ENCODE measurements at regions not wholly inside any gene's neighbourhood (a gene's known extent, or its start where the extent isn't known, plus 50 kb on each side); places are given as distances from the start of the nearest gene placed in this dataset.
"Not testable (repeated sequence)": the region's sequence is repeated elsewhere in the genome, so short reads cannot be mapped to it uniquely, and the experiment has no call there.

DNA sequence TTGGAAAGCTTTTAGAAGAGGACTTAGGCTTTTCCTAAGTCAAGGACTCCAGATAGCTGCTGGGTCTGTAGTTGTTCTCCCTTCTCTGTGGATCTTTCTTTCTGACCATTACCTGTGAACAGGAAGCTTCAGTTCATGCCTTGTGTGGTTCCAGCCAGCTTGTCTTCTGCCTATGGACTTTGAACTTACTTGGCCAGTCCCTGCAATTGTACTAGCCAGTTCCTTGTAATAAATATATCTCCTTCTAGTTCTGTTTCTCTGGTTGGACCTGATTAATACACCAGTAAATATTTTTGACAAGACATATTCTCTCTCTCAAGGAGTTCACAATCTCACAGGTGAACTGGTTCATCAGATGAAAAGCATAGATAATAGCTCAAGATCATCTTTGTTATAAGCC is 341.3 kb upstream of the DPPA4 start:
- no peak for DNase-seq

GRCh38 chr3:109679664-109680063 is 342.3 kb upstream of the DPPA4 start:
- no peak for DNase-seq

DNA sequence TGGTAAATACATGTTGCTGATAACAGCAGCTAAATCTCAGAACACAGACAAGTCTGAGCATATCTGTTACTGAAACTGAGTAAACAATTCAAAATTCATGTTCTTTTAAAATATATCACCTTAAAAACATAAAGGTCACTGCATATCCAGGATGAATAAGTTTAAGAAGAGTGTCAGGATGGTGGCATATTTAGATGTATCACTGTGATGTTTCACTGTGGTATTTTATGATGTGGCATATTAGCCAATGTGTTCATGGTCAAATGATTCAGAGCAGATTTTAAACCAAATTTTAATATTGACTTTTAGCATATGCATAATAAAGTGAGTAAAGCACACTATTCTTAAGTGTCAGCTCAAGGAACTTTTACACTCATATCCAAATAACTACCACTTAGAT is 346.4 kb upstream of the DPPA4 start:
- no peak for DNase-seq

- no peak for DNase-seq
Measured at GRCh38 chr3:109685084-109686079, 348.0 kb upstream of the DPPA4 start.

DNA sequence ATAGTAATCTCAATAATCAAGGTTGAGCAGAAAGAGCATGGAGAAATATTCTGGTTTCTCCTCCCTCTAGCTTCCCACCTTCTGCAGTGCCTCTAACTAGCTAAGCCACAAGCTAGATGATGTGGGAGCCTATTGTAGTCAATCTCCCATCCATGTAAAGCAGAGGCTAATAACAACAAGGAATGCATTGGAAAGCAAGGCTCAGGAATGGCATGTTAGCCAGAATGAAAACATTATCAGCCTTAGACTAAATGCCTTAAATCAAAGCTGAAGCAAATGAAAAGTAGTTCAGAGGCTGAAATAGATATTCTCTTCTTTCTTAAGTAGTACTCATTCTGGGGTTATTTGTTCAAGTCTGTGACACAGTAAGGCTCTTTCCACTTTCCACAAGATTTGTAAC is 350.3 kb upstream of the DPPA4 start:
- no peak for DNase-seq

GRCh38 chr3:109696932-109697331 is 359.6 kb upstream of the DPPA4 start:
- no peak for DNase-seq

DNA sequence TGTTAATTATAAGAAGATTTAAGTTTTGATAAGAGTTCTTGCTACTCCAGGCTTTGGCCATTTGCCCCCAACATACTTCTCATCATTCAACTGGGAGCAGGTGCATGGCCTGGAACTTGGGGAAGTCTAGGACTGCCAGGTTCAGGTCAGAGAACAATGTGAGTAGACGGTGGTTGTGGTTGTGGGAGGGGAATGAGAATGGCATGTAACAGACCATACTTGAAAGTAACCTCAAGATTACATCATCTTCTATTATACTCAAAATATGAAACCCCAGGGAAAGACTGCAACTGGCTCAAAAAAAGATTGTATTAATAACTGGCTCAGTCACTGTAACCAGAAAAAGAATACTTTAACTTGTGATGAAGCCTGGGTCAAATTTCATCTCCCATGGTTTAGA is 364.9 kb upstream of the DPPA4 start:
- no peak for DNase-seq

DNA sequence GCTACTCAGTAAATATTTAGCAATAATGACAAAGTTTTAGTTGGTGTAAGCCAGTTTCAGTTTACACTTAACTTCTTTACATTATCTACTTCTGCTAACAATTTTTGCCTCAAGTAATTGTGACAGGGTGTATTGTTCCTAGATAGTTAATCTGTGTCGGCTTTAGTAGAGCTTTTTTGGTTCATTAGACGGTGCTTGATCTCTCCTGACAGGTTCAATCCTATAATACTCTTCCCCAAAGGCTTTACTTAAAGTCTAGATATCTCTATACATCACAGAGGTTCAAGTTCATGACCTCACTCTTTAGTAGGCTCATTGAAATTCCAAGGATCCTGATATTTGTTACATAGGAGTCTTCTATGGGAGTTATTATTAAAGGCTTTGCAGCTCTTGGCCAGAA is 365.6 kb upstream of the DPPA4 start:
- DNase-seq, result peak; percentile 28

GRCh38 chr3:109705133-109705532 is 367.8 kb upstream of the DPPA4 start:
- DNase-seq, result not testable (repeated sequence)

DNA sequence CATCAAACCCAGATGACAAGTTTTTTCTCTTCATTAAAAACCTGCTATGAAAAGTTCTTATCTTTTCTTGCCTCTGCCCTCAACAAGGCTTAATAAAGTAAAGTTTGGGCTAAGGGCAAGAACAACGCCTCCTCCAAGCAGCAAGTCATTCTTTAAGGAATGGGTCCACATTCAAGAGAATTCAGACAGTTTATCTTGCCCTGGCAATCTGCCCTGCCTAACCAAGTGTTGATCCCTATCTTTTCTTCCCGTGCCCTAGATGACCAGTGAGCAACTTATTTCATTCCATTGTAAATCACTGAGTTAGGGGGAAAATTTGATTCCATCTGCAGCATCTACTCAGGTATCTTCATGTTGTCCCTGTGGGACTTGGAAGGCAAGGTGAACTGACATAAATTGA is 370.3 kb upstream of the DPPA4 start:
- no peak for DNase-seq

- no peak for DNase-seq
Measured at GRCh38 chr3:109713288-109713687, 375.9 kb upstream of the DPPA4 start.

DNA sequence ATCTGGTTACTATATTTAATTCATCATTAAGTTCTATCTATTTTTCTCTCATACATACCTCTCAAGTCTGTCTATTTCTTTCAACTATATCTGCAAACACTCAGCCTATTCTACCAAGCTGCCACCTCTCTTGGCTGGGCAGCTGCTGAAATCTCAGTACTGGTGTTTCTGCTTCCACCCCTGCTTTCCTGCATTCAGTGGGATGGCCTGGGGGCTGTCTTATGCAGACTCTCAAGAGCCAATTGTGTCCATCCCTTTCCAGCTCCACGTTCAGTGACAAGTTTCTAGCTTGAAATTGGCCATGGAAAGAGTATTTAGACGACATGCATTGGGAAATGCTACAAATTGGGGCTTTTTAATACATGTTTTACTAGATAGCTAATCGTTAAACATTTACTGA is 378.4 kb upstream of the DPPA4 start:
- DNase-seq, result no peak

DNA sequence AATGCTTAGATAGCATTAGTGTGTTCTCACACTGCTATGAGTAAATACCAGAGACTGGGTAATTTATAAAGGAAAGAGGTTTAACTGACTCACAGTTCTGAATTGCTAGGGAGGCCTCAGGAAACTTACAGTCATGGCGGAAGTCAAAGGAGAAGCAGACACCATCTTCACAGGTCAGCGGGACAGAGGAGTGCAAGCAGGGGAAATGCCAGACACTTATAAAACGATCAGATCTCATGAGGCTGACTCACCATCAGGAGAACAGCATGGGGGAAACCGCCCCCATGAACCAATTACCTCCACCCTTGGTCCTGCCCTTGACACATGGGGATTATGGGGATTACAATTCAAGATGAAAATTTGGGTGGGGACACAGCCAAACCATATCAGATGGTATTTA is 381.5 kb upstream of the DPPA4 start:
- DNase-seq, result no peak

GRCh38 chr3:109728861-109729494 is 391.6 kb upstream of the DPPA4 start:
- DNase-seq, result no peak

DNA sequence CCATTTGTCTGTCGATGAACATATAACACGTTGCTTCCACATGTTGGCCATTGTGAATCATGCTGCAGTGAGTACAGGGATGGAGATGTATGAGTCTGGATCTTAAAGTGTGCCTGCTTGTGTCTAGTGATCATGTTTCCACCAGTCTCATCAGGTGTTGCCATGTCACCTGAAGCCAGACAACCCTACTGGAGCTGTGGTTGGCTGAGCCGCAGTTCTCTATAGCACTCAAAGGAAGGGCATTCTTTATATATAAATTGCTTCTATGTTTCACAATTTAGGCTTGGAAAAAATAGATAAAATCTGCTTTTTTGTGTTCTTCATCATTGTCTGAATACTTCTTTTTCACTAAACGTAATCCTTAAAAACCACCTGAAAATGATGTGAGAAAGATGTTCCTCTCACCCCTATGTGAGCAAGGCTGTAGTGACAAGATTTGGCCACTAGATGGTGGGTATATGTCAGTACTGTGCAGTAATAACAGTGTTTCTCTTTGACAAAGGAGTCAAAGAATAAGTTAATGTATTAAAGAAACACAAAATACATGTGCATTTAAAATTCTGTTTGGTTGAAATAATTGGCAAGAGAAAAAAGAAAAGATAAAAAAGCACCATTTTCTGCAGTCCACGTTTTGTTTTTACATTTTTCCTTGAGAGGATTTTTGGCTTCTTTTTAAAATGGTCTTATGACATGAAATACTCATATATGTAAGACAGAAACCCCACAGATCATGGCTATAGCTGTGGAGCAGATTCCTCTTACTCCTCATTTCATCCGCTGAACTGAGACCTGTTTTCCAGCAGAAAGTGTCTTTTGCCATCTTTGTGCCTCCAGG is 394.5 kb upstream of the DPPA4 start:
- DNase-seq, result peak; percentile 51

DNA sequence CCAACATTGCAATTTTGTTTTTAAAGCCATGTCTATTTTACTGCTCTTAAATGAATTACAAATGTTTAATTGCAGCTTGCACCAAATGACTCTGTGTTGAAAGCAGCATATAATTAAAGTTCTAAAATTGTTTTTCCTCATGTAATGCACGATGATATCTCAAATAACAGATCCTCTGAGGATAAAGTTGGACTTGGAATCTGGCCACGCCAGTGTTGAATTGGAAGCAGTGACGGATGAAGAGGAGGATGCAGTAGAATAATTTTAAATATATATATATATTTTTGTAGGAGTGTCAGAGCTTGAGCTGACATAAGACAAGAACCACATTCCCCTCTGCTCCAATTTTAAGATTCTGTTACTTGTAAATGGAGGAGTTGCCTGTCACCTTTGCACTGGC is 406.6 kb upstream of the DPPA4 start:
- no peak for DNase-seq

GRCh38 chr3:109772520-109772919 is 435.2 kb upstream of the DPPA4 start:
- DNase-seq, result no peak

DNA sequence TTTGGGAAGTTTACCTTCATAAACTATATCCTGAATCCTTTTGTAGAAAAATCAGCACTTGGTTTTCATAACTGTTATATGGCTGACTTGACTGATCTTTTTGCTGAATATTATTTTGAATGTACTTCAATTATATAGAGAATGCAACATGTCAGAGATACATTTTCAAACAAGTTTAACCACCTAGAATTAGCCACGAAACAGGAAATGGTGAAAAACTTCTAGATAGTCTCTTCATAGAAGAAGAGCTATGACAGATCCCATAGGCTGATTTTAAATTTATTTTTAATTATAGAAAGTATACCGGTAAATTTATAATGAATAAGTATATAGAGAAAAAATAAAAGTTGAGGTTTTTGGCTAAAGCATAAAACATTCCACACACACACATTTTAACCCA is 436.8 kb upstream of the DPPA4 start:
- no peak for DNase-seq

- DNase-seq, result no peak
Measured at GRCh38 chr3:109784285-109784684, 446.9 kb upstream of the DPPA4 start.

DNA sequence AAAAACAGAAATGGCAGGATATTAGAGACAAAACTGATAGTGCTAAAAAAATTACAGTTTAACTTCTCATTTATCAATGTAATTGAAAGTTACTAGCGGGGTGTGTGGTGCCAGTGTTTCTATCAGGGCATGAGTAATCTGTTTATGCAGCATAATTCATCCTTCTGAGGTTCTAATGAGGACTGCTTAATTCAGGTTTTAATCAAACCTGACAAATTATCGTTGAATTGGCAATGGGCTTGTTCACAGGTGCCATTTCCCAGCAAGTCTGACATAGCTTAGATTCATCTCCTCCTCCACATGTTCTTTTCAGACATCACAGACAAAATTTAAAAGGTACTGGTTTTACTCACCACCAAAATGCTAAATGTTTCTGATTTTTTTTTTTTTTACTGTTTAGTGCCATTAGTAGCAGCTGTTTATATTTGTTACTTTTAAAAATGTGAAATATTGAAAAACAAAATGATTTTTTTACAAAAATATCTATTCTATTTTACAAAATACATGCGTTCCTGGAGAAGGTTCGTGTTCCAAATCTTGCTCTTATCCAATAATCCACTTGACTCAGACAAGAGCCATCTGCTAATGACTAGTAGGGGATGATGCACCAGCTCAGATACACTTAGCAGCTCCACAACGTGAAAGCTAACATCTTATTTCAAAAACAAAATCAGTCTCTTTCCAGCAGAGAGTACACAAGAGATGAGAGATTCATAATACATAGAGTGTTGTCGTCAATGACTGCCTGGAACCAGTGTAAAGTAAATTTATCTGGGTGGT is 447.7 kb upstream of the DPPA4 start:
- DNase-seq, result no peak

DNA sequence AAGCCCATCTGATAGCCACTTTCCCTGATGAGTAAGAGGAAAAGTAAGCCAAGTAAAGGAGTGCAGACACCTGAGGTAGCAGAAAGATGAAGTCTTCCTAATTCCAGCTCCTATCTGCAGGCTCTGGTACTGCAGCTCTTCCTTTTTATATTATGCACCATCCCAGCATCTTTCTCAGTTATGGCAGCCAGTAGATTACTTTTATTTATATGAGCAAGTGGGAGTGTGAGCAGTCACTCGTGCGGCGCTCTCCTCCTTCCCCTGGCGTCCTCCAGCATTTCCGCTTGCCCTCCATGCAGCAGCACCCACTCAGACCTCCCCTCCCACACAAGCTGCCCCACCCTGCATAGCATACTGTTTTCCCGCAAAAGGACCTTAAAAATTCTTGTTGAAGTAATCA is 465.9 kb upstream of the DPPA4 start:
- no peak for DNase-seq

DNA sequence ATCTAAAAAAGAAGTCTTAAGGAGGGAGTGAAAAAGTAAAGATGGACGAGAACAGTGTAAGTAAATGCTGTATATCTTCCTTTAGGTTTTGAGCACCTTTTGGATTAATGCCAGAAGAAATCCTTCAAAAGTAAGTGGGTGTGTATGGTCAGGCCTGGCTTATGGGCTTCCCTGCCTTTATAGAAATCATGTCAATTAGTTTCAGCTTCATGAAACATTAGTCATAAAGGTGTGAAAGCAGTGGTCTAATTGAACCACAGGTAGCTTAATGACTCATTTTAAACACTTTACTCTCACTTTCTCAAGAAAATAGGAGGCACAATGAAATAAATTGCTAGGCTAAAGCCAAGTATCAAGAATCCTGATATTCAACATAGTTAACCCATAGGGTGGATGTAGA is 467.4 kb upstream of the DPPA4 start:
- no peak for DNase-seq

- no peak for DNase-seq
Measured at GRCh38 chr3:109806929-109807328, 469.6 kb upstream of the DPPA4 start.

Data from retina (tissue), 1 donor.